CD4-positive, alpha-beta T cell treated with Interleukin-4 for 4 hours (primary cell): ENCODE measurements at regions not wholly inside any gene's neighbourhood (a gene's known extent, or its start where the extent isn't known, plus 50 kb on each side); places are given as distances from the start of the nearest gene placed in this dataset.
"Not testable (repeated sequence)": the region's sequence is repeated elsewhere in the genome, so short reads cannot be mapped to it uniquely, and the experiment has no call there.

Experiments
- DNase-seq: peaks from one replicate; pipeline ENCODE4 v3.0.0-alpha.2; 2020

GRCh38 chr9:86600977-86601376 is 246.8 kb upstream of the TUT7 start:
- DNase-seq: no peak

DNA sequence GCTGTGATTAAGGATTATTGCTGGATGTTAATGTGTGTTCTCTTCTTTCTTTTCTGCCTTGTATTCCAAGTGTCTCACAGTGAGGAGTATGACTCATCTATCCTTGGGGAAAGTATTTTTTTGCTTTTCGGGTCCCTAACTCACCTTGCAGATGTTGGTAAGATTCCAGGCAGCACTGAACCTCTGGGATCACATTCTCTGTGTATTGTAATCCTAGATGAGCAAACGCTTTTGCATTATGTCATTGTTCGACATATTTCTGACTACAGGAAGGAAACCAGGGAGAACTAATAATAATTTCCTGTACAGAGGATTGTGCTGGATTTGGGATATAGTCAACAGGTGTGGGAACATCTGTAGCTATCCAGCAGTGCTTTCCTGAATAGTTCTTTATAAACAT is 246.1 kb upstream of the TUT7 start:
- no peak for DNase-seq

GRCh38 chr9:86599561-86599960 is 245.4 kb upstream of the TUT7 start:
- no peak for DNase-seq

GRCh38 chr9:86598411-86599239 is 244.4 kb upstream of the TUT7 start:
- DNase-seq: no peak

GRCh38 chr9:86594724-86595123 is 240.5 kb upstream of the TUT7 start:
- DNase-seq: no peak

DNA sequence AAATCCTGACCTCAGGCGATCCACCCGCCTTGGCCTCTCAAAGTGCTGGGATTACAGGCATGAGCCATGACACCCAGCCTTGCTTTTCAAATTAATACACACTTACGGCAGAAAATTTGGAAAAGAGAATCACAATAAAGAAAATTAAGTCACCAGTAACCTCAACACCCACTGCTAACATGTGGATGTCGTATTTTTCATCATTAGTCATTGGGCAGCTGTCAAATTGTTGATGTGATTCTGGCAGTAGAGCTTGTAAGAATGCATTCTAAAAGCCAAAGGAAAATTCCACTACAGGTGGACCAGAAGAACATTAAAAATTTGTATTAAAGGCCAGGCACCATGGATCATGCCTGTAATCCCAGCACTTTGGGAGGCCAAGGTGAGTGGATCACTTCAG is 237.3 kb upstream of the TUT7 start:
- DNase-seq: no peak

GRCh38 chr9:86589730-86590129 is 235.5 kb upstream of the TUT7 start:
- DNase-seq: no peak

- no peak for DNase-seq
Observed at GRCh38 chr9:86589273-86589672, 235.1 kb upstream of the TUT7 start.

GRCh38 chr9:86586144-86586494 is 231.9 kb upstream of the TUT7 start:
- no peak for DNase-seq

DNA sequence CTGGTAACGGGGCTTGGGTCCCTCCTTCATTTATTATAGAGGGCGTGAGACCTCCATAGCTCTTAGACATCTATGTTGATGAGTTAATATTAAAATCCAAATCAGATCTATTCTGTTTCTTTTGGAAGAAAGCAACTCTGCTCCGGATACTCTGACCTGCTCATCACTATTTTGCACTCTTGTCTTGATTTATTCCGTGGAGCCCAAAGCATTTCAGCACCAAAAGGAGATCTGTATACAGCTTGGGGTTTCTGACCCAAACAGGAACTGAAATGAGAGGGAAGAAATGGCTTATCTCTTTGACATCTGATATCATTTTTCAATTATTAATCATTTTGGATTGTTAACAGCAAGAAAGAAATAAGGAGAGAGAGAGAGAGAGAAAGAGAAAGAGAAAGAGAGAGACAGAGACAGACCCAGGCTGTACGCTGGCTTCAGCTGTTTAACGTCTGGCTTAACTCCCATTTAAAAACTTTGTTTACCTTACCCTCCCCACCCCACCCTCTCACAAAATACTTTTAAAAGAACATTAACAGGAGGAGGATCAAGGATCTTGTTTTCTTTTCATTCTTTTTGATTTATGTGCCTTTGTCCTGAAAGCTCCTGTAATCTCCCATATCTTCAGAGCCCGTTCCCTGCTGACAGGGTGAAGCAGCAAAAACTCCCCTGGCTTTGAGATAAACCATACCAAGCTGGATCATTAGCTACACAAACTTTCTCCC is 231.4 kb upstream of the TUT7 start:
- DNase-seq: no peak

DNA sequence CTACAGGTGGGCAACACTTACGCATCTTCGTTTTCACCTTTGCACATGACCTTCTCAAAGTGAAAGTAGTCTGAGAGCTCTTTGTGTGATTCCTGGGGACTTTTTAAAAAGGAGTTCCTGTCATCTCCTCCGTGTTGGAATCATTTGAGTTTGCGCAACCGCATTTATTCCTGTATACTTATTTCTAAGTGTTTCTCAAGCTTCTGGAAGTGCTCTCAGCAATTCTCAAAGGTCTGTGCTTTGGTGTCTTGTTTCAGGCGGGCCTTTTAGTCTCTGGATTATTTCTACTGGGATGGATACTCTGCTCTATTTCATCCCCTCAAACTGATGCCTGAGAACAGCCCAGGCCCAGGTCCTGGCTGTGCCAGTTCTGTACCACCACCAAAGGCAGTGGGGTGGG is 226.5 kb upstream of the TUT7 start:
- DNase-seq: no peak

DNA sequence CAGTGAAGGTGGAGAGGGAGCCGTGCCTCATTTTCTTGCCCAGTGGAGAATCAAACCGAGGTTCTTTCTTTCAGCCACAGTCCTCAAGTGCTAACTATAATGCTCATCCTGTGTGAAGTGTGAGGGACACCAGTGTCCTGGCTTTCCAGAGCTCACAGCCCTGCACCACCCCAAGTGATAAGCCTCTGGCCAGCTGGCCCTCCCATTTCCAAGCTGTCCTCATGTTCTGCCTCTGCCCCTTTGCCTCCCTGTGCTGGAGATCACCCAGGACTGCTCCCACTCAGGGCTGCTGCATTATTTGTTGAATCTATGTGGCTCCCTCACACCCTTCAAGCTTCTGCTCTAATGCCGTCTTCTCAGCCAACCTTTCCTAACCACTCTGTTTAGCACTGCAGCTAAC is 224.5 kb upstream of the TUT7 start:
- DNase-seq: no peak

- no peak for DNase-seq
Observed at GRCh38 chr9:86577420-86578333, 223.5 kb upstream of the TUT7 start.

GRCh38 chr9:86575825-86576525 is 221.8 kb upstream of the TUT7 start:
- no peak for DNase-seq

DNA sequence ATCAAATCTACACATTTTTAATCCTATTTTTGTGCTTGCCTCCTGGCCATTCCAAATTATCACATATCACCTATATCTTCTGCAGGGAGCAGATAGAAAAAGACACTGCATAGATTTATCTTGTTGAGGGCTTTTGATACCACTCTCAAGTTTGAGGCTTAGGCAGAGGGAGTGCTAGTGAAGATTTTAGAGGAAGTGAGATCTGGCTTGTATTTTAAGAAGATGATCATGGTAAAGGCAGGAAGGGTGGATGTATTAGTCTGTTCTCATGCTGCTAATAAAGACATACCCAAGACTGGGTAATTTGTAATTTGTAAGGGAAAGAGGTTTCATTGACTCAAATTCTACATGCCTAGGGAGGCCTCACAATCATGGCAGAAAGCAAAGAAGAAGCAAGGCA is 220.9 kb upstream of the TUT7 start:
- DNase-seq: no peak

DNA sequence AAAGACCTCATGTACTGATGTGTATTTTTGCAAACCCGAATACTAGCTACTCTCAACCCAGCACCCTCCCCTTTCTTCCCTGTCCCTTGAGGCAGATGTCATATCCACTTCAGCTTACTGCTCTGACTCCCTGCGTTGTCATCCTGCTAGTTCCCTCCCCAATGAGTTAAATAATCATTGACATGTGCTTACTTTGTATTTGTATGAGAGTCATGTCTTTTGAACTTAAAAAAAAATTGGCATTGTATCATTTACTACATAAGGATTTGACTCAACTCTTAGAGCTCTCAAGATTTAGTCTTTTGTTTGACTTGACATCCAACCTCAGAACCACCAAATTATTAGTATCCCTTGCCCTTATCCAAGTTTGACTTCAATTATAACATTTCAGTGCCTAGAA is 219.7 kb upstream of the TUT7 start:
- DNase-seq: no peak

GRCh38 chr9:86572904-86573303 is 218.7 kb upstream of the TUT7 start:
- no peak for DNase-seq

DNA sequence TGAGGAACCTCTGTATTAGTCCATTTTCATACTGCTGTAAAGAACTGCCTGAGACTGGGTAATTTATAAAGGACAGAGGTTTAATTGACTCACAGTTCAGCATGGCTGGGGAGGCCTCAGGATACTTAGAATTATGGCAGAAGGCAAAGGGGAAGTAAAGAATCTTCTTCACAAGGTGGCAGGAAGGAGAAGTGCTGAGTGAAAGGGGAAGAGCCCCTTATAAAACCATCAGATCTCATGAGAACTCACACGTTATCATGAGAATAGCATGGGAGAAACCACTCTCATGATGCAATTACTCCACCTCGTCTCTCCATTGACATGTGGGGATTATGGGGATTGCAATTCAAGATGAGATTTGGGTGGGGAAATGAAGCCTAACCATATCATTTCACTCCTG is 211.4 kb upstream of the TUT7 start:
- DNase-seq: not testable (repeated sequence)

GRCh38 chr9:86563936-86564335 is 209.7 kb upstream of the TUT7 start:
- no peak for DNase-seq

DNA sequence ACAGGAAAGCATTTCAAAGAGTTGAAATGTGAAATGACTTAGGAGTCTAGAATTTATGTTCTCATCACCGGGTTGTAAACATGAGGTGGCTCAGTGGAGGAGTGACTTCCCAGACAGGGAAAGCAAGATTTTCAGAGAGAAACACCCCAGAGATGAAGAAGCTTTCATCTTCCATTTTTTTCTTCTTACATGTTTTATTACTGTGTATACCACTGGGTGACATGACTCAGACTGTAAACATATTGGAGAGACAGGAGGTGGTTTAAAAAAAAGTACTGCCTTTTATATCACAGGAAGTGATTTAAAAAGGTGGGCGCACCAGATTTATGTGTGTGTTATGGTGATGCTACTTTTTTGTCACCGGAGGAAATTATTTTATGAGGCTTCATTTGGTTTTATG is 209.1 kb upstream of the TUT7 start:
- no peak for DNase-seq

GRCh38 chr9:86562691-86563090 is 208.5 kb upstream of the TUT7 start:
- DNase-seq: no peak

DNA sequence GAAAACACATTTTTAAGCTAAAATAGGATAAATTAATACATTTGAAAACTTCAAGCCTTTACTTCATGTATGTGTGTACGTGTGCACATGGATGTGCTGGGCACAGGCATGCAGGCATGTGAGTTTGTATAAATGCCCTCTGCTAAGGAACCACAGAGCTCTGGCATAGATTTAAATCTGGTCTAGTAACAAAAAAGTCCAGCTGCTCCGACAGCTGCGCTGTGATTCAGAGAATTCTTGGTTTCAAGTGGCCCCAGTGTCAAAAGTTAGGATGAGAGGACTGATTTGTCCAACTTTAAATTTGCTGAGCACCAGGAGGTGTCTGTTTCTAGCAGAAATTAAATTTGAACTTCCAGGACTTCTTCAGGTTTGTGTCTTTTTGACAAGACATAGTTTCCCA is 203.7 kb upstream of the TUT7 start:
- DNase-seq: no peak
